ENCODE measurements at regions not wholly inside any gene's neighbourhood (a gene's known extent, or its start where the extent isn't known, plus 50 kb on each side); places are given as distances from the start of the nearest gene placed in this dataset.

- Histone ChIP-seq H3K27ac (ENCODE audit: low read depth, low read length) (no peak overlapping the region), H3K4me3 (ENCODE audit: low read depth, low read length) (no peak overlapping the region), H3K27me3 (ENCODE audit: control insufficient read depth, insufficient read depth, low read length) (no peaks in the 10 kb centered on the region), H3K9me3 (ENCODE audit: control insufficient read depth, insufficient read depth, low read length) (peaks cover 7% of the 10 kb centered on the region)
- no peak for DNase-seq (ENCODE audit: low read depth, low spot score)
- POLR2A ChIA-PET: no interaction called here
- CTCF ChIA-PET: no interaction called here
- no peak for TF ChIP-seq CTCF (IDR thresholded peaks at IDR 0.05; ENCODE audit: low read depth, low read length)
Observed at GRCh38 chr18:64318547-64318946, 169.7 kb upstream of the LINC00305 start.

GRCh38 chr18:64311859-64312258 is 163.0 kb upstream of the LINC00305 start:
- ChIA-PET CTCF (no interaction called here), POLR2A (no interaction called here)
- no peak for TF ChIP-seq CTCF (IDR thresholded peaks at IDR 0.05; ENCODE audit: low read depth, low read length)
- peaks cover 10% of the 10 kb centered on the region; the same call in 1 of the 2 replicates for H3K9me3 ChIP-seq (ENCODE audit: control insufficient read depth, insufficient read depth, low read length)
- no peak overlapping the region for H3K27ac ChIP-seq (ENCODE audit: low read depth, low read length)
- no peak overlapping the region for H3K4me3 ChIP-seq (ENCODE audit: low read depth, low read length)
- no peaks in the 10 kb centered on the region for H3K27me3 ChIP-seq (ENCODE audit: control insufficient read depth, insufficient read depth, low read length)
- no peak for DNase-seq (ENCODE audit: low read depth, low spot score)

- no peak for TF ChIP-seq CTCF (IDR thresholded peaks at IDR 0.05; ENCODE audit: low read depth, low read length)
- CTCF ChIA-PET: no interaction called here
- no peak overlapping the region for H3K27ac ChIP-seq (ENCODE audit: low read depth, low read length)
- peaks cover 11% of the 10 kb centered on the region for H3K9me3 ChIP-seq (ENCODE audit: control insufficient read depth, insufficient read depth, low read length)
- POLR2A ChIA-PET: no interaction called here
- H3K4me3 ChIP-seq (ENCODE audit: low read depth, low read length): no peak overlapping the region
- no peak for DNase-seq (ENCODE audit: low read depth, low spot score)
- no peaks in the 10 kb centered on the region for H3K27me3 ChIP-seq (ENCODE audit: control insufficient read depth, insufficient read depth, low read length)
Observed at GRCh38 chr18:64295839-64296238, 147.0 kb upstream of the LINC00305 start.

- no peak for TF ChIP-seq CTCF (IDR thresholded peaks at IDR 0.05; ENCODE audit: low read depth, low read length)
- Histone ChIP-seq H3K4me3 (ENCODE audit: low read depth, low read length) (no peak overlapping the region), H3K27ac (ENCODE audit: low read depth, low read length) (no peak overlapping the region), H3K9me3 (ENCODE audit: control insufficient read depth, insufficient read depth, low read length) (peaks cover 12% of the 10 kb centered on the region), H3K27me3 (ENCODE audit: control insufficient read depth, insufficient read depth, low read length) (no peaks in the 10 kb centered on the region)
- CTCF ChIA-PET: no interaction called here
- POLR2A ChIA-PET: interaction anchor here (0.6 kb wide), 1 partner anchor 14 kb away, joined by 3 read pairs; no protein-coding TSS in a partner anchor
- DNase-seq (ENCODE audit: low read depth, low spot score): no peak
Observed at GRCh38 chr18:64294967-64295366, 146.1 kb upstream of the LINC00305 start.

GRCh38 chr18:64288432-64288831 is 139.5 kb upstream of the LINC00305 start:
- TF ChIP-seq CTCF (IDR thresholded peaks at IDR 0.05; ENCODE audit: low read depth, low read length): no peak
- DNase-seq (ENCODE audit: low read depth, low spot score): no peak
- Histone ChIP-seq H3K4me3 (ENCODE audit: low read depth, low read length) (no peak overlapping the region), H3K27ac (ENCODE audit: low read depth, low read length) (no peak overlapping the region), H3K27me3 (ENCODE audit: control insufficient read depth, insufficient read depth, low read length) (no peaks in the 10 kb centered on the region), H3K9me3 (ENCODE audit: control insufficient read depth, insufficient read depth, low read length) (peaks cover 20% of the 10 kb centered on the region)
- ChIA-PET CTCF (no interaction called here), POLR2A (no interaction called here)
